H1 (cell line): ENCODE measurements at regions not wholly inside any gene's neighbourhood (a gene's known extent, or its start where the extent isn't known, plus 50 kb on each side); places are given as distances from the start of the nearest gene placed in this dataset.

Experiments
- CTCF ChIA-PET: fragments of 300-600 bp; sonication (Branson Sonifier 250); formaldehyde crosslinking; loops from one replicate; lab custom pipeline; 2021; ENCODE audit not compliant: partially characterized antibody; lab: Charles Lee
- POLR2A ChIA-PET: fragments of 300-600 bp; sonication (Branson Sonifier 250); formaldehyde crosslinking; loops from one replicate; lab custom pipeline; 2021; ENCODE audit warnings: inconsistent platforms; ENCODE audit not compliant: partially characterized antibody; lab: Charles Lee
- DNase-seq, 2 experiments: peaks; one replicate each; pipeline versions ENCODE4 v3.0.0 to v3.0.0-alpha.2; 2010 to 2022; ENCODE audit warnings: low spot score in 2 of 2, low read depth in 1 of 2, mixed read lengths in 1 of 2
- FAIRE-seq: peaks from 2 replicates; lab custom pipeline; 2011; peaks lifted over from hg19 to GRCh38; lab: Jason Lieb, UNC
- H2AFZ ChIP-seq: 2 replicates; pipeline ENCODE4 v1.8.1; 2012; ENCODE audit warnings: low read length, inconsistent platforms
- H2AK5ac ChIP-seq: 2 replicates; pipeline ENCODE4 v1.6.1; 2013; ENCODE audit warnings: low read depth, low read length
- H2BK120ac ChIP-seq: replicated peaks from 2 replicates; pipeline ENCODE3; 2013; ENCODE audit warnings: low read depth, low read length, inconsistent platforms
- H2BK12ac ChIP-seq: 2 replicates; pipeline ENCODE4 v1.6.1; 2013; ENCODE audit warnings: low read depth, low read length
- H2BK15ac ChIP-seq: 2 replicates; pipeline ENCODE4 v1.6.1; 2013; ENCODE audit warnings: low read length
- H2BK20ac ChIP-seq: 2 replicates; pipeline ENCODE4 v1.6.1; 2013; ENCODE audit warnings: low read length
- H2BK5ac ChIP-seq: 2 replicates; pipeline ENCODE4 v1.6.1; 2013; ENCODE audit warnings: low read depth, low read length
- H3K14ac ChIP-seq: 2 replicates; pipeline ENCODE4 v1.6.1; 2013; ENCODE audit warnings: inconsistent platforms; ENCODE audit not compliant: insufficient read length
- H3K18ac ChIP-seq: 2 replicates; pipeline ENCODE4 v1.6.1; 2013; ENCODE audit warnings: low read length; ENCODE audit errors: extremely low read depth
- H3K23ac ChIP-seq: 2 replicates; pipeline ENCODE4 v1.6.1; 2013; ENCODE audit warnings: inconsistent platforms; ENCODE audit not compliant: insufficient read length
- H3K23me2 ChIP-seq: 2 replicates; pipeline ENCODE4 v1.6.1; 2013; ENCODE audit warnings: low read depth, low read length
- H3K27ac ChIP-seq: 2 replicates; pipeline ENCODE4 v1.6.1; 2011; ENCODE audit warnings: low read depth, low read length, inconsistent platforms
- H3K27me3 ChIP-seq, 4 experiments: replicated peaks in 1 of 4; 1 replicate in 1 of 4; 2 replicates in 3 of 4; pipeline versions ENCODE4 v1.6.1 to v1.8.1; 2011 to 2013; ENCODE audit warnings: low read length in 3 of 4, mild to moderate bottlenecking in 3 of 4, inconsistent platforms in 2 of 4, mixed read lengths in 2 of 4, moderate library complexity in 1 of 4; ENCODE audit not compliant: control insufficient read depth in 3 of 4, insufficient read depth in 3 of 4; ENCODE audit errors: extremely low read depth in 1 of 4
- H3K36me3 ChIP-seq, 4 experiments: 2 replicates each; pipeline versions ENCODE4 v1.6.1 to v1.8.1; 2011 to 2013; ENCODE audit warnings: mild to moderate bottlenecking in 4 of 4, low read length in 3 of 4, moderate library complexity in 2 of 4, control low read depth in 1 of 4, inconsistent platforms in 1 of 4; ENCODE audit not compliant: insufficient read depth in 4 of 4, control insufficient read depth in 2 of 4
- H3K4ac ChIP-seq: replicated peaks from 2 replicates; pipeline ENCODE3; 2013; ENCODE audit warnings: low read length, low read depth, mixed read lengths, inconsistent platforms; ENCODE audit not compliant: insufficient read length
- H3K4me1 ChIP-seq, 4 experiments: replicated peaks in 1 of 4; 1 replicate in 1 of 4; 2 replicates in 3 of 4; pipeline versions ENCODE4 v1.6.1 to v1.8.1; 2011 to 2013; ENCODE audit warnings: low read length in 3 of 4, inconsistent platforms in 2 of 4, mixed read lengths in 1 of 4; ENCODE audit not compliant: insufficient read depth in 4 of 4, control insufficient read depth in 3 of 4
- H3K4me2 ChIP-seq, 2 experiments: 2 replicates each; pipeline versions ENCODE4 v1.6.1 to v1.8.1; 2011 to 2013; ENCODE audit warnings: low read depth in 2 of 2, low read length in 2 of 2, control low read depth in 1 of 2, inconsistent platforms in 1 of 2, mild to moderate bottlenecking in 1 of 2; ENCODE audit not compliant: insufficient read depth in 1 of 2
- H3K4me3 ChIP-seq, 4 experiments: fragments of 200-600, 300-600 bp in 1 of 4; sonication (generic), shearing (Covaris generic), sonication (Bioruptor Twin) in 1 of 4; 2 replicates each; pipeline versions ENCODE4 v1.5.1 to v1.8.1; 2011 to 2016; ENCODE audit warnings: low read length in 4 of 4, low read depth in 3 of 4, control low read depth in 2 of 4, inconsistent platforms in 2 of 4, mild to moderate bottlenecking in 2 of 4, mixed read lengths in 1 of 4, moderate library complexity in 1 of 4; ENCODE audit not compliant: insufficient read depth in 2 of 4; ENCODE audit errors: extremely low read depth in 1 of 4
- H3K56ac ChIP-seq: replicated peaks from 2 replicates; pipeline ENCODE3; 2013; ENCODE audit warnings: low read depth, mild to moderate bottlenecking, mixed read lengths, low read length, inconsistent platforms; ENCODE audit not compliant: insufficient read length
- H3K79me1 ChIP-seq: 2 replicates; pipeline ENCODE4 v1.6.1; 2013; ENCODE audit warnings: low read depth, low read length, control low read depth
- H3K79me2 ChIP-seq, 2 experiments: 2 replicates each; pipeline versions ENCODE4 v1.6.1 to v1.8.1; 2012 to 2013; ENCODE audit warnings: low read length in 2 of 2, mild to moderate bottlenecking in 2 of 2, inconsistent platforms in 1 of 2; ENCODE audit not compliant: insufficient read depth in 2 of 2, control insufficient read depth in 1 of 2
- H3K9ac ChIP-seq, 4 experiments: replicated peaks in 1 of 4; 1 replicate in 1 of 4; 2 replicates in 3 of 4; pipeline versions ENCODE4 v1.6.1 to v1.8.1; 2011 to 2013; ENCODE audit warnings: low read depth in 3 of 4, low read length in 3 of 4, control low read depth in 2 of 4, mild to moderate bottlenecking in 2 of 4, moderate library complexity in 2 of 4, inconsistent platforms in 1 of 4; ENCODE audit errors: extremely low read depth in 1 of 4
- H3K9me3 ChIP-seq, 2 experiments: 2 replicates each; pipeline versions ENCODE4 v1.6.1 to v1.8.1; 2012 to 2013; ENCODE audit warnings: mild to moderate bottlenecking in 2 of 2, moderate library complexity in 2 of 2, control low read depth in 1 of 2, inconsistent platforms in 1 of 2, low read depth in 1 of 2, low read length in 1 of 2, mixed read lengths in 1 of 2; ENCODE audit not compliant: insufficient read depth in 2 of 2
- H4K20me1 ChIP-seq, 2 experiments: replicated peaks in 1 of 2; 2 replicates each; pipeline versions ENCODE3 to v1.8.1; 2011 to 2013; ENCODE audit warnings: inconsistent platforms in 2 of 2, low read length in 2 of 2, mild to moderate bottlenecking in 1 of 2; ENCODE audit not compliant: insufficient read depth in 2 of 2, control insufficient read depth in 1 of 2
- H4K5ac ChIP-seq: 2 replicates; pipeline ENCODE4 v1.6.1; 2013; ENCODE audit warnings: low read length, low read depth, mixed read lengths, inconsistent platforms; ENCODE audit not compliant: insufficient read length
- H4K8ac ChIP-seq: 2 replicates; pipeline ENCODE4 v1.8.0; 2013; ENCODE audit warnings: mild to moderate bottlenecking, moderate library complexity, low read length, inconsistent platforms; ENCODE audit not compliant: insufficient read depth; ENCODE audit errors: extremely low read depth
- H4K91ac ChIP-seq: replicated peaks from 2 replicates; pipeline ENCODE3; 2013; ENCODE audit warnings: low read length, mixed read lengths, inconsistent platforms; ENCODE audit not compliant: insufficient read length
- KDM1A ChIP-seq: fragments of 200-600, 300-600 bp; sonication (generic); IDR thresholded peaks from 2 replicates; pipeline ENCODE4 v1.7.1; 2016; ENCODE audit warnings: mild to moderate bottlenecking, low read length, borderline replicate concordance
- TF ChIP-seq, protein P1 (sequence below): fragments of 300-600 bp; sonication (generic); IDR thresholded peaks from 2 replicates; pipeline ENCODE4 v1.7.1; 2012; ENCODE audit warnings: low read length, moderate library complexity, mild to moderate bottlenecking, inconsistent platforms; ENCODE audit not compliant: insufficient replicate concordance

DNA sequence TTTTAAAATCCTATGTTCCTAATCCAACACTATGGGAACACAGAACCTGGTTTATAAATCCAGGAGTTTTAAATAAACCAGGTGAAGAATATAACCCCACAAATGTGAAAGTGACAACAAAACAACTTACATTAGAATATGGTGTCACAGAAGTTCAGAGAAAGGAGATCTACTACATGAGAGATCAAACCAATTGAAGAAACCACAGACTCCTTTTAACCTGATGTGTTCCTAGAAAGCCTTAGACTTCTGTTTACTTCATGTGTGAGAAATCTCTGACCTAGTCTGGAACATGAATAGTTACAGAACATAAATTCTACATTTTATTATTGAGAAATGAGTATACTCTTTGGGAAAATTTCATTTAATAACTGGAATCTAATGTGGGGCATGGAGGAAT lies 165.3 kb downstream of the FTCDNL1 start:
- Histone ChIP-seq H2AK5ac (no peak overlapping the region), H4K91ac (no peak overlapping the region), H3K9ac (no peak overlapping the region), H3K23ac (no peak overlapping the region), H3K4me3 (no peak overlapping the region), H4K20me1 (no peaks in the 10 kb centered on the region), H2BK20ac (no peak overlapping the region), H3K4ac (no peak overlapping the region), H3K79me2 (no peaks in the 10 kb centered on the region), H3K27ac (no peak overlapping the region), H2BK5ac (no peak overlapping the region), H3K4me1 (no peaks in the 10 kb centered on the region), H3K56ac (no peak overlapping the region), H4K5ac (no peak overlapping the region), H3K18ac (no peak overlapping the region), H3K14ac (no peak overlapping the region), H2BK15ac (no peak overlapping the region), H2BK12ac (no peak overlapping the region), H3K23me2 (no peaks in the 10 kb centered on the region), H3K4me2 (no peak overlapping the region), H2AFZ (no peak overlapping the region), H4K8ac (no peak overlapping the region), H3K9me3 (no peaks in the 10 kb centered on the region), H2BK120ac (no peak overlapping the region), H3K79me1 (no peaks in the 10 kb centered on the region), H3K27me3 (no peaks in the 10 kb centered on the region), H3K36me3 (no peaks in the 10 kb centered on the region)
- ChIA-PET POLR2A (no interaction called here), CTCF (interaction anchor here (0.7 to 6.4 kb wide), 6 partner anchors 9 to 54 kb away, joined by 3 to 35 read pairs (median 6); no protein-coding TSS in a partner anchor)
- DNase-seq = no peak
- FAIRE-seq = no peak
- TF ChIP-seq KDM1A = no peak
- TF ChIP-seq, protein P1, sequence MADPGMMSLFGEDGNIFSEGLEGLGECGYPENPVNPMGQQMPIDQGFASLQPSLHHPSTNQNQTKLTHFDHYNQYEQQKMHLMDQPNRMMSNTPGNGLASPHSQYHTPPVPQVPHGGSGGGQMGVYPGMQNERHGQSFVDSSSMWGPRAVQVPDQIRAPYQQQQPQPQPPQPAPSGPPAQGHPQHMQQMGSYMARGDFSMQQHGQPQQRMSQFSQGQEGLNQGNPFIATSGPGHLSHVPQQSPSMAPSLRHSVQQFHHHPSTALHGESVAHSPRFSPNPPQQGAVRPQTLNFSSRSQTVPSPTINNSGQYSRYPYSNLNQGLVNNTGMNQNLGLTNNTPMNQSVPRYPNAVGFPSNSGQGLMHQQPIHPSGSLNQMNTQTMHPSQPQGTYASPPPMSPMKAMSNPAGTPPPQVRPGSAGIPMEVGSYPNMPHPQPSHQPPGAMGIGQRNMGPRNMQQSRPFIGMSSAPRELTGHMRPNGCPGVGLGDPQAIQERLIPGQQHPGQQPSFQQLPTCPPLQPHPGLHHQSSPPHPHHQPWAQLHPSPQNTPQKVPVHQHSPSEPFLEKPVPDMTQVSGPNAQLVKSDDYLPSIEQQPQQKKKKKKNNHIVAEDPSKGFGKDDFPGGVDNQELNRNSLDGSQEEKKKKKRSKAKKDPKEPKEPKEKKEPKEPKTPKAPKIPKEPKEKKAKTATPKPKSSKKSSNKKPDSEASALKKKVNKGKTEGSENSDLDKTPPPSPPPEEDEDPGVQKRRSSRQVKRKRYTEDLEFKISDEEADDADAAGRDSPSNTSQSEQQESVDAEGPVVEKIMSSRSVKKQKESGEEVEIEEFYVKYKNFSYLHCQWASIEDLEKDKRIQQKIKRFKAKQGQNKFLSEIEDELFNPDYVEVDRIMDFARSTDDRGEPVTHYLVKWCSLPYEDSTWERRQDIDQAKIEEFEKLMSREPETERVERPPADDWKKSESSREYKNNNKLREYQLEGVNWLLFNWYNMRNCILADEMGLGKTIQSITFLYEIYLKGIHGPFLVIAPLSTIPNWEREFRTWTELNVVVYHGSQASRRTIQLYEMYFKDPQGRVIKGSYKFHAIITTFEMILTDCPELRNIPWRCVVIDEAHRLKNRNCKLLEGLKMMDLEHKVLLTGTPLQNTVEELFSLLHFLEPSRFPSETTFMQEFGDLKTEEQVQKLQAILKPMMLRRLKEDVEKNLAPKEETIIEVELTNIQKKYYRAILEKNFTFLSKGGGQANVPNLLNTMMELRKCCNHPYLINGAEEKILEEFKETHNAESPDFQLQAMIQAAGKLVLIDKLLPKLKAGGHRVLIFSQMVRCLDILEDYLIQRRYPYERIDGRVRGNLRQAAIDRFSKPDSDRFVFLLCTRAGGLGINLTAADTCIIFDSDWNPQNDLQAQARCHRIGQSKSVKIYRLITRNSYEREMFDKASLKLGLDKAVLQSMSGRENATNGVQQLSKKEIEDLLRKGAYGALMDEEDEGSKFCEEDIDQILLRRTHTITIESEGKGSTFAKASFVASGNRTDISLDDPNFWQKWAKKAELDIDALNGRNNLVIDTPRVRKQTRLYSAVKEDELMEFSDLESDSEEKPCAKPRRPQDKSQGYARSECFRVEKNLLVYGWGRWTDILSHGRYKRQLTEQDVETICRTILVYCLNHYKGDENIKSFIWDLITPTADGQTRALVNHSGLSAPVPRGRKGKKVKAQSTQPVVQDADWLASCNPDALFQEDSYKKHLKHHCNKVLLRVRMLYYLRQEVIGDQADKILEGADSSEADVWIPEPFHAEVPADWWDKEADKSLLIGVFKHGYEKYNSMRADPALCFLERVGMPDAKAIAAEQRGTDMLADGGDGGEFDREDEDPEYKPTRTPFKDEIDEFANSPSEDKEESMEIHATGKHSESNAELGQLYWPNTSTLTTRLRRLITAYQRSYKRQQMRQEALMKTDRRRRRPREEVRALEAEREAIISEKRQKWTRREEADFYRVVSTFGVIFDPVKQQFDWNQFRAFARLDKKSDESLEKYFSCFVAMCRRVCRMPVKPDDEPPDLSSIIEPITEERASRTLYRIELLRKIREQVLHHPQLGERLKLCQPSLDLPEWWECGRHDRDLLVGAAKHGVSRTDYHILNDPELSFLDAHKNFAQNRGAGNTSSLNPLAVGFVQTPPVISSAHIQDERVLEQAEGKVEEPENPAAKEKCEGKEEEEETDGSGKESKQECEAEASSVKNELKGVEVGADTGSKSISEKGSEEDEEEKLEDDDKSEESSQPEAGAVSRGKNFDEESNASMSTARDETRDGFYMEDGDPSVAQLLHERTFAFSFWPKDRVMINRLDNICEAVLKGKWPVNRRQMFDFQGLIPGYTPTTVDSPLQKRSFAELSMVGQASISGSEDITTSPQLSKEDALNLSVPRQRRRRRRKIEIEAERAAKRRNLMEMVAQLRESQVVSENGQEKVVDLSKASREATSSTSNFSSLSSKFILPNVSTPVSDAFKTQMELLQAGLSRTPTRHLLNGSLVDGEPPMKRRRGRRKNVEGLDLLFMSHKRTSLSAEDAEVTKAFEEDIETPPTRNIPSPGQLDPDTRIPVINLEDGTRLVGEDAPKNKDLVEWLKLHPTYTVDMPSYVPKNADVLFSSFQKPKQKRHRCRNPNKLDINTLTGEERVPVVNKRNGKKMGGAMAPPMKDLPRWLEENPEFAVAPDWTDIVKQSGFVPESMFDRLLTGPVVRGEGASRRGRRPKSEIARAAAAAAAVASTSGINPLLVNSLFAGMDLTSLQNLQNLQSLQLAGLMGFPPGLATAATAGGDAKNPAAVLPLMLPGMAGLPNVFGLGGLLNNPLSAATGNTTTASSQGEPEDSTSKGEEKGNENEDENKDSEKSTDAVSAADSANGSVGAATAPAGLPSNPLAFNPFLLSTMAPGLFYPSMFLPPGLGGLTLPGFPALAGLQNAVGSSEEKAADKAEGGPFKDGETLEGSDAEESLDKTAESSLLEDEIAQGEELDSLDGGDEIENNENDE = no peak
